Ureter (tissue), 1 donor: ENCODE measurements at regions not wholly inside any gene's neighbourhood (a gene's known extent, or its start where the extent isn't known, plus 50 kb on each side); places are given as distances from the start of the nearest gene placed in this dataset.

ENCODE experiments used
- DNase-seq: peaks from one replicate; pipeline ENCODE4 v3.0.0-alpha.2; 2020; ENCODE audit warnings: low spot score
- donor health status: DM: yes; HTN: yes; CAD: no.

- DNase-seq: no peak
These were observed 504.6 kb downstream of the ALG10 start for GRCh38 chr12:34526946-34527345.

GRCh38 chr12:34547276-34547675 lies 525.0 kb downstream of the ALG10 start:
- DNase-seq: no peak

GRCh38 chr12:34591966-34592365 lies 569.7 kb downstream of the ALG10 start:
- DNase-seq: no peak

- no peak for DNase-seq
These were observed 573.7 kb downstream of the ALG10 start for GRCh38 chr12:34595749-34596733.

- DNase-seq: no peak
These were observed 575.5 kb downstream of the ALG10 start for GRCh38 chr12:34597548-34598351.

GRCh38 chr12:34598352-34598827 lies 576.1 kb downstream of the ALG10 start:
- DNase-seq: no peak

- no peak for DNase-seq
These were observed 576.7 kb downstream of the ALG10 start for GRCh38 chr12:34598851-34599529.

GRCh38 chr12:34599530-34600513 lies 577.5 kb downstream of the ALG10 start:
- DNase-seq: peak; percentile 26

GRCh38 chr12:34600592-34601462 lies 578.5 kb downstream of the ALG10 start:
- no peak for DNase-seq

- no peak for DNase-seq
These were observed 579.4 kb downstream of the ALG10 start for GRCh38 chr12:34601689-34602088.

- no peak for DNase-seq
These were observed 580.1 kb downstream of the ALG10 start for GRCh38 chr12:34602213-34602940.

GRCh38 chr12:34603382-34604035 lies 581.2 kb downstream of the ALG10 start:
- DNase-seq: peak; percentile 37

- DNase-seq: no peak
These were observed 581.9 kb downstream of the ALG10 start for GRCh38 chr12:34604227-34604626.

- DNase-seq: no peak
These were observed 582.6 kb downstream of the ALG10 start for GRCh38 chr12:34604631-34605509.

GRCh38 chr12:34605510-34605887 lies 583.2 kb downstream of the ALG10 start:
- no peak for DNase-seq

GRCh38 chr12:34605955-34606748 lies 583.9 kb downstream of the ALG10 start:
- no peak for DNase-seq
